ENCODE measurements at regions not wholly inside any gene's neighbourhood (a gene's known extent, or its start where the extent isn't known, plus 50 kb on each side); places are given as distances from the start of the nearest gene placed in this dataset.

DNA sequence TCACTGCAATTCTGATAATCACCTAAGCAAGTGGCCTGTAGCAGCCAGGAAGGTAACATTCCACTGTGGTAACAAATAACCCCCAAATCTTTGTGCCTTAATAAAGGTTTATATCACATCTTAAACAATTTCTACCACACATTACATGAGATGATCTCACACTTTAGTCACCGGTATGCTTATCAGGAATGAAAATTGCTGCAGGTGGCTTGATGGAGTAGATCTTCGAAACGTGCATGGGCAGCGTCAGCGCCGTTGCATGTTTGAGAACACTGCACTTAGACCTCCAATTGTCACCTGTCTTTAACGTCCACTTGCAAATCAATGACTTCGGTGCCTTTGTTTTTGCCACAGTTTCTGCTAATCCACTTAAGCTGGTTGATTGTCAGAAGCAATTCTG lies 477.4 kb downstream of the VRK1 start:
- DNase-seq, result no peak

DNA sequence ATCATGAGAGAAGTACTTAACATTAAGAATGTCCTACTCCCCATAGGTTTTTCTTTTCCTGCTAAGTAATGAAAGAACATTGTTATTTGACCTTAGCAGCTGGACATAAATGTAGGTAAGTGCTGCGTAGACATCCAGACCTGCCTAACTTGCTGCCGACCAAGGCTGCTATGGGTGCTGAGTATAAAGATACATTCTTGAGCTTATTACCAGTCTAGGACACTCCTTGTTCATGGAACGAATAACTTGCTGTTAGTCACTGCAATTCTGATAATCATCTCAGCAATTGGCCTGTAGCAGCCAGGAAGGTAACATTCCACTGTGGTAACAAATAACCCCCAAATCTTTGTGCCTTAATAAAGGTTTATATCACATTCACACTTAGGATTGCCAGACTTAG lies 478.1 kb downstream of the VRK1 start:
- no peak for DNase-seq

DNA sequence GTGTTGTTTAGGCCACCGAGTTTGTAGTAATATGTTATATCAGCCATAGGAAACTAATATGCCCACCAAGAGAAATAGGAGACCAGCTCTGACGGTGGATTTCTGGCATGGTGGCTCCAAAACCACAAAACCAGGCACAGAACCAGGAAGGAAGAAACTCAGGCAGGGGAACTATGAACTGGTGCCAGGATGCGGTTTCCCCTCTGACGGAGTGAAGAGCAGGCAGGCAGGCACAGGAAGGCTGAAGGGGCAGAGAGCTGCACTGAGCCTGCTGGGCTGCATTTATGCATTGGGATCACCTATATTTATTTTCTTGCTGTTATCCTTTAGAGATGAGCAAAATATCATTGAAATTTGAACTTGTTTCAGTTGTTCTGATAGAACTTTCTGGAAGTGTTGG lies 479.4 kb downstream of the VRK1 start:
- no peak for DNase-seq

DNA sequence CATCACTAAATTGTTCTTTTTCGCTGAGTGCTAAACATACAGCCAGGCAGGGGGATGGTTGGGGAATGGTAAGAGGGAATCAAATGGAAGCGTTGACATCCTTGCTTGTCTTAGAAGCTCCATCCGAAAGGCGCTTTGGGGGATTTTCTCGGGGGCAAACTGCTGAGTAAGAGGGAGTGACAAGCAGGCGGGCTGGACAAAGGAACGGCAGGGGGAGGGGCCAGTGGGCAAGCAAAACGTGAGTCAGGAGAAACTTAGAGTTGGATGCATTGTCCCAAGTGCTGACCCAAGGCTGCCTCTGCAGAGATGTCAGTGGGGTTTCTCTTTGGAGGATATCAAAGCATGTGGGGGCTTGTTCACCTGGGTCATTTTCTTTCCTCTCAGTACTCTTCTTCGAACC lies 480.5 kb downstream of the VRK1 start:
- DNase-seq, result no peak

DNA sequence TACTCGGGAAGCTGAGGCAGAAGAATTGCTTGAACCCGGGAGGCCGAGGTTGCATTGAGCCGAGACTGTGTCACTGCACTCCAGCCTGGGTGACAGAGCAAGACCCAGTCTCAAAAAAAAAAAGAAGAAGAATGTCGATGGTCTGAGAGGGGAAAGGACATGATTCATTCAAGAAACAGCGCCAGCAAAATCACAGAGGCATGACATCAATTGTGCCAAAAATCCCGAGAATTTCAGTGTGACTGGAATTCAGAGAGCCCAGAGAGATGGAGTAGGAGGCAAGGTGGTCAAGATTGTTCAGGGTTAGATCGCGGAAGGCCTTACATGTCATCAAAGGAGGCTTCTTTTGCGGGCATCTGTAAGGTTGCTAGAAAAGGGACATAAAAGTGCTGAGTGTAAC lies 483.3 kb downstream of the VRK1 start:
- no peak for DNase-seq

DNA sequence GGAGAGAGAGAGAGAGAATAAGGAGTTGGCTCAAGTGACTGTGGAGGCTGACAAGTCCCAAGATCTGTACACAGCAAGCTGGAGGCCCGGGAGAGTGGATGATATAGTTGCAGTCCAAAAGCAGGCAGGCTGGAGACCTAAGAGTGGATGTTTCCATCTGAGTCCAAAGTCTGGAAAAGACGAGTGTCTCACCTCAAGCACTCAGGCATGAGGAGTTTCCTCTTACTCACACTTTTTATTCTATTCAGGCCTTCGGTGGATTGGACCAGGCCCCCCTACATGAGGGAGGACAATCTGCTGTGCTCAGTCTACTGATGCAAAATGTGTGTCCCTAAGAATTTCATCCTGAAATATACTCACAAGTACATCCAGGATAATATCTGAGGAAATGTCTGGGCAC lies 484.6 kb downstream of the VRK1 start:
- DNase-seq, result no peak

DNA sequence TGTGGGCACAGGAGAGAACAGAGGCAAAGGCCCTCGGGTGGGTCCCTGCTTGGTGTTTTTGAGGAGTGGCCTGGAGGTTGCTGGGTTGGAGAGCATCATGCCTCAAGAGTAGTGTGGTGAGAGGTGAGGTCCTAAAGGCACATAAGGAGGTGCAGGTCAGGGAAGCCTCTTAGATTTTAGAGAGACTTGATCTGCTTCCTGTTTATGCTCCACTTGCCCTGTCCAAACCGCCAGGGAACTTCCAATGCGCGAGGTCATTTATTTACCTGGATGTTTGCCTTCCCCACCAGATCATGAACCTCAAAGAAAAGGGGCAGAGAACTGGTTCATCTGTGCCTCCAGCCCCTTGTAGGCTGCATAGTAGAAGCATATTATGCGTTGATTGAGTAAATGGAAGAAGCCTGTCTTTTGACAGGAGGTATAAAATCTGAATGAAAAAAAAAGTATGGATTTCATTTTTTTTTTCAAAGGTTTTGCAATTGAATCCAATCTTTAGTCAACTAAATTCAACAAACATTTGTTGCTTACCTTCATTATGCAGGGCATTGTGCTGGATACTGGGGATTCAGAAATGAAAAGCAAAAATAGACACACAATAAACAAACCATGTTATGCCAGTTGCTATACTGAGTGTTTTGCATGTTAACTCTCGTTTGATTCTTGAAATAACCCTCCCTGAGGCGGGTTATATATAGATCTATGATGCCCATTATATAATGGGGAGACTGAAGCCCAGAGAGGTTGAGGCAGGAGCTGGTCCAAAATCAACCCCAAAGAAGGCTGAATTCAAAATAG lies 485.2 kb downstream of the VRK1 start:
- no peak for DNase-seq

DNA sequence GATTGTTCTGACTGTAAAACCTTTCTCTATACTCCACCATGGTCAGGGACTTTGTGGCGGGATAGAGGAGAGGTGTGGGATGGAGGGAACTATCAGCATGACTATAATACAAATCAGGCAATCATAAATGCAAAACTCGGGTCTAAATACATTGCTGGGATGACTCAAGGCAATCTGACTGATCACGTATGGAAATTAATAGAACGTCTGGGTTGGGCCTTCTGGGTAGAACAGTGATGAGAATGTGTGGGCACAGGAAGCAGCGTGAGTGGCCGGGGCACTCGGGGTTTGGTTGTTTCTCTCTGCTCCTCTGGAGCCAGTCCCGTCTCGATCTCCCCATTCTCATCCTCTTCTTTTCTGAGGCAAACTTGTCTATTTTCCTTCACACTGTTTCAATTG lies 485.8 kb downstream of the VRK1 start:
- no peak for DNase-seq

DNA sequence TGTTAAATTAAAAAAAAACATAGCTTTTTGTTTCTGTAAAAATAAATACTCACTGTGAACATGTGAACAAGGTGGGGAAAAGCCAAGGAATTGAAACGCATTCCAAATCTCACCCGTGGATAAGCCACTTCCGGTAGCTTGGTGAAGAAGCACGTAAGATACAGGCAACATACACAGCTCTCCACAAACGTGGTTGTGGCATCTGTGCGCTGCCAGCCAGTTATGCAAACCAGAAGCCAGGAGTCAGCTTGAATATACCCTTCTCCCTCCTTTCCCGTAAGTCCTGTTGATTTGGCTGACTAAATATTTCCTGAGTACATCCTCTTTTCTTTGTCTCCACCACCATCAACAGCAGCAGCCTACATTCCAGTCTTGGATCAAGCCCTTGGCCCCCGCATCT lies 486.2 kb downstream of the VRK1 start:
- no peak for DNase-seq

DNA sequence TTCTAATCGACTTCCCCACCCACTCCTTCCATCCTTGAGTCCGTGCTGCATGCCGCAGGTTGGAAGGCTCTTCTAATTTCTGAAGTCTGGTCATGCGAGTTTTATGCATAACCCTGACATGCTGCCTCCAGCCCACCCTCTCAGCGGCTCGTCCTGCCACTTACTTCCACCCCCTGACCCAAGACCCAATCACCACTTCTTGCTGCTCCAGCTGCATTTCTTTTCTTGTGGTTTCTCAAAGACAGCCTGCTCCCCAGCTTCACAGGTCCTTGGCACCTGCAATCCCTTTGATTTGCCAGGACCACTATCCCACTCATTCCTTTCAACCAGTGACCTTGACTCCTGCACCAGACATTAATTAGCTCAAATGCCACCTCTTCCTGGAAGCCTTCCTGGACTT lies 486.7 kb downstream of the VRK1 start:
- DNase-seq, result no peak

DNA sequence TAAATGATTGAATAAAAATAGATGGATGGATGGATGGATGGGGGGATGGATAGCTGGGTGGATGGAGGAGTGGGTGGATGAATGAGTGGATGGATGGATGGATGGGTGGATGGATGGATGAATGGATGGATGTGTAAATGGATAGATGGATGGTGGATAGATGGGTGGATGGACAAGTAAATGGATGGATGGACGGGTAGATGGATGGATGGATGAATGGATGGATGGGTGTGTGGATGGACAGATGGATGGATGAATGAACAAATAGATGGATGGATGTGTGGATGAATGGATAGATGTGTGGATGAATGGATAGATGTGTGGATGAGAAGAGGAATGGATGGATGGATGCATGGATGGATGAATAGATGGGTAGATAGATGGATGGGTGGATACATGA lies 490.8 kb downstream of the VRK1 start:
- no peak for DNase-seq

DNA sequence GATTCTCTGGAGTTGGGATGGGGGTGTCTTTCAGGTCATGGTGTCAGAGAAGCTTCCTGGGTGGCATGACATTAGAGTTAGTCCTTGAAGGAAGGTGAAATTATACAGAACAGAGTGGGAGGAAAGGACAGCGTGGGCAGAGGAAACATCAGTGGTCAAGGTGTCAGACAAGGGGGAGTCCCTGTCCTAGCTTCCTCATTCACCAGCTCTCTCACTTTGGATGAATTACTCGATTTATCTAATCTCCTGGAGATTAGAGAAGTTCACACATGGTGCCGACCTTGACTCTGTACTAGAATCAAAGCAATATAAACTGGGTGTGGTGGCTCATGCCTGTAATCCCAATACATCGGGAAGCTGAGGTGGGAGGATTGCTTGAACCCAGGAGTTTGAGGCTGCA lies 492.9 kb downstream of the VRK1 start:
- no peak for DNase-seq

DNA sequence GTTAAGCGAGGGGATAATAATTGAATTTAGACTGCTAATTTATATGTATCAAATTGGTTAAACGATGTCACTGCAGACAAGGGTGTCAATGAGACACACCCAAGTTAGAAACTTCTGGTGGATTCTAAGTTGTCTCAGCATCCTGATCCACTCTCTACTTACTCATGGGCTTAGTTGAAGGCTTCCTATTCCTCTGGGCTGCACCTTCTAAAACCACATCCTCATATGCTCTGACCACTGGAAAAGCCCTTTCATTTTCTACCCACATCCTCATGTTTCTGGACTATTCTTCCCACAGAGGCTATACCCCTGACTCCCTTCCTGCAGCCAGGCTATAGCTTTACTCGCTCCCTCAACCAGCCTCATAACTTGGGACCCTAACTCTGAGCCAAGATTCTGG lies 493.8 kb downstream of the VRK1 start:
- DNase-seq, result no peak

DNA sequence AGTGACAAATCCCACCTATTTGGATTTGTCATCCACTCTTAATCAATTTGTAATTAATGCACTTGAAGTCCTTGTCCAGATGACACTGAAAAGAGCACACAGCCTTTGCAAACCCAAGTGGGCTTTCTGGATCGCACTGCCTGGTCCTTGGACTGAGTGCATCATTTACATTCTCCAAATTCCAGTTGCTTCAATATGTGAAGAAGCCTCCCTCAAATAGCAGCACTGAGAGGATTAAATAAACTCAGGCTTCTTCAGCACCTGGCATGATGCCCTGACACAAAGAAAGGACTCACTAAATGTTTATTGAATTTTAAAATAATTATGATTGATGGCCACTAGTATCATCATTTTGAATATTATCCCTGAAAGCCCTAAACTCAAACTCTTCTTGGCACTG lies 496.5 kb downstream of the VRK1 start:
- DNase-seq, result no peak

DNA sequence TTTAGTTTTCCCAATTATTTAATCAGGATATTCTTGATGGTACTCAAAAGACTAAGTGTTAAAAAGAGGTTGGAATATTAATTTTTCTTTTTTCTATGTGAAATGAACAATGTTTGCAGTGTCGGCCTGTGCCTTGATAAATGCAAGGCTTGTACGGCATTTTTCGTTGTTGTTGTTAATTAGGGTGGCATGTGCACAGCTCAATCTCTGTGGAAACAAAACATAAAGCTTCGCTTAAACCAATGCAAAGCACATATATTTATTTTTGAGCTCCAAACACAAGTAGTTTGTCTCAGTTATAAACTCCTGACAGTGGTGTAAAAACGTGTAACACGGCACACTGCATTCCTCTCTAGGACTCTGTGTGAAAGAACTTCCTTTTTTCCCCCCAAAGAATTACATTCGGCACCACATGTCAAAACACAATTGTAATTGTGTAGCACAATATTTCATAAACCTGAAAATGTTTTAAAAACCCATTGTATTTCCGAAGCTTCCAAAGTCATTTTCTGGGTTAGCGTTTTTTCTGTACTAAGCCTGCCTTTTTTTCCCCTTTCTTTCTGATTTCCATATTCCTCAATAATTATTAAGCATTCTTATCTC lies 498.0 kb downstream of the VRK1 start:
- no peak for DNase-seq

DNA sequence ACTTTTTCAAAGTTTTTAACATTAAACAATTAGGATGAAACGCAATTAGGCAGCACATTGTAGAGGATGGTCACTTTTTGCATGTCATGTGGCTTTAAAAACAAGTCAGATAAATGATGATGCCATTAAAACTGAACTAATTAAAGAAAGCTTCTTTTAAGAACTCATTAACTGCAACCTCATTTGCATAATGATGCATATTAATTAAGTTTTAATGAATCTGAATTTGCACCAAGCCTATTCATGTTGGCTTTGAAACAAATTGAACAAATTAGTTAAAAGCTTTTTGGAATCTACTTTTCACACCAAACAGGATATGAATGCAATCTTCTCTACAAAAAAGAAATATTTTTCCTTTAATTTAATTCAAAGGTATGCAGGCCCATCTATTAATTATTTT lies 499.0 kb downstream of the VRK1 start:
- no peak for DNase-seq

DNA sequence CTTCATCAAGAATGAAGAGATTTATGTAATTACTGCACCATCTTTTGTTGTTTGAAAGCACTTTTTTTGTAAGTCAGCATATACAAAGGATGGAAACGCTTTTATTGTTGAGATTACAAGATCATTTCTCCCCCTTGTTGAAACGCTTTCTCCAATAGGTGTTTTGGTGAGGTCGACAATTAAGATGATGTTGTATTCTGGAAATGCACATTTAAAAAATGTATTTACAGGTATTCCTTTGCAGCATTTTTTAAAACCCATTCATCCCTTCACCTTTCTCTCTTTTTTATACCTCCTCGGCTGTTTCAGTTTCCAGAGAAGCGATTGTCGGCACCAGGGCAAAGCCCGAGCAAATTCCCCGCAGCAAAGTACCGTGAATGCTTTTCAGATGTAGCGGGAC lies 499.9 kb downstream of the VRK1 start:
- DNase-seq, result no peak

DNA sequence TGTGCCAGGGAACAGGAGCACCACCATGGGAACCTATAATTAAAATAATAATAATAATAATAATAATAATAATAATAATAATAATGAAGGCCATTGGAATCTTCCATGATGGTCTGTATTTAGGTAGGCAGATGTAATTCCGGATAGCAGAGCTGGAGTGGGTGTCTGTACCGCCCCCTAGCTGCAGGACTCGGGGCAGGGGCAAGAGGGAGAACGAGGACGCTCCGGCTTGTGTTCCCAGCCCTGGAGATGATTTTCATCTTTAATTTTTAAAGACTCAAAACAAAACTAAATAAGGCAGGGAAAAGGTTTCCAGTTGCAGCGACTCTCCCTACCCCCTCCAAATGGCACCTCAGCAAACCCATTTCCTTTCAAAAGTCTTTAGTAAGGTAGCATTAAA lies 501.1 kb downstream of the VRK1 start:
- DNase-seq, result peak; percentile 81

DNA sequence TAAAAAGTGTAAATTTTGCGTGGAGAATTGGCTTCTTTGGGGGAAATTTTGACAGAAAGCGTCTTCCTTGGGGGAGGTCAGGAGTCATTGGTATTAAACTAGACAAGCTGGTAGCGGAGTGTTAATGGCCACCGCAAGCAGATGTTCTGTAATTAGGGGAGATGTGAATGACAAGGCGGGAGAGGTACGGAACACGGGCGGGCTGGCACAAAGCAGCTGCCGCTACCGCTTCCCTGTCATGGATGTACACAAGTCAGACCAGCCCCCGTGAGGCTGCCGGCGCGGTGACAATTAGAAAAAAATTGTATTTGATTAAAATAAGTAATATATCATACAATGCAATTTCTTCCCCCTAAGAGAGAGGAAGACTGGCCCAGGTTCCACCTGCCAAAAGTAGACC lies 501.6 kb downstream of the VRK1 start:
- DNase-seq, result peak; percentile 91

DNA sequence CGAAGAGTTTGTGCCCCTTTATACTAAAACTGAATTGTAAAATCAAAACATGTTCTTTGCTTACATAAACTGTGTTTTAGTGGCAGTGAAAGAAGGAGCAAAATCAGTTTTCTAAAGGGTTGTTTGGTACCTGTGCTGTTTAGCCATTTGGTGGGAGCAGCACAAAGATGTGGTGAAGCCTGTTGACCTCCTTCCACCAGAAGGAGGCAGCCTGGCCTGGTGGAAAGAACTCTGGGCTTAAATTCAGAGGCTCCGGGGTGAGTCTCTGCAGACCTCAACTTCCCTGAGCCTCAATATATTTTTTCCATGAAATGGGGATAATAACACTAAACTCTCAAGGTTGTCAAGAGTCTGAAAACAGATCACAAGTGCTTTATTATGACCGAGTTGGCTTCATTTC lies 502.5 kb downstream of the VRK1 start:
- DNase-seq, result no peak

DNA sequence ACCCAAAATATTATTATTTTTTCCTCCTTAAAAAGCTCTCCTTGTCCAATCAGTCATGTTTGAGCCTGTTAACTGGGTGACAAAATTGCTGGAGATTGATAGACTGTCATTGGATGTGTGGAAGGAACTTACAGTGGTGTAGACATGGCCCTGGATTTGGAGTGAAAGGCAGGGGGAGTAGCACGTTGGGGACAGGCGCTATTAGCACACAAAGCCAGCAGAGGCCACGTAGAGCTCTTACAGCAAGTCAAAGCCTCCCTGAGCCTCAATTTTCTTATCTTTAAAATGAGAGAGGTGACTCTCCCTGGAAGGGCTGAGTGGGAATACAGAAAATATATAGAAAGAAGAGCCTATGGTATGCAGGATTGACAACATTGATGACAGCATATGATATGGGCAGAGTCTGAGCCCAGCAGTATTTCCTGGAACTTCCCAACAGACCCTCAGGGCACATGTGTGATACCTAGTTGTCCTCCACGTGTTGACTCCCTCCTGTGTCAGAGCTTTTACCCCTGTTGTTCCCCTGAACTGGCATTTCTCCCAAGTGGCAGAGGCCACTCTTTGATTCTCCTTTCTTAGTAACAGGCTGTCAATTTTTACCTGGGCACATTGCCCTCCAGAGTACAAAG lies 504.9 kb downstream of the VRK1 start:
- DNase-seq, result no peak

DNA sequence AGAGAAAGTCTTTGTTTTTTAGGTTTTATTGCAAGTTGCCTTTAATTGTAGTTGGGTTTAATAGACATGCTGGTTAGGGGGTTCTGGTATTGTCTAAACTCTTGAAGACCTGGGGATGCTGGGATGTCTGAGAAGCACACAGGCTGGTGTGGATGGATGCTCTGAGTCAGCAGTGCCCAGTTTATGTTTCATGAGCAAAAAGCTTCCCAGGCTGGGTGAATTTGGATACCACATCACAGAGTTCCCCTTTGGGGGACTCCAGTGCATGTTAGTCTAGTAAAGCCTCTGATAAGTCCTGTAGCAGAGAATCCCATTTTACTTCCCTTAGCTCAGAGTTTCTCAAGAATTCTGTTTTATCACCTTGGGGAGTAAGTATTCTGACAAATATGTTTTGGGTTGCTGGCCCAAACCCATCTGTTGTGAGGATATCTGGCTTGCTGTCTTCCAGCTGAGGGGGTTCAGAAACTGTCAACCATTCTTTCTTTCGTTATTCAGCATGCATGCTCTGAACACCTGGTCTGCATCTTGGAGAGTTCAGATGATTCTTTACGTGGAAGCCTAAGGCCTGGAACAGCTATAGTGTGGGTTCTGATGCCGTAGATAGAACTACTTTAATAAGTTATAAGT lies 509.1 kb downstream of the VRK1 start:
- no peak for DNase-seq

DNA sequence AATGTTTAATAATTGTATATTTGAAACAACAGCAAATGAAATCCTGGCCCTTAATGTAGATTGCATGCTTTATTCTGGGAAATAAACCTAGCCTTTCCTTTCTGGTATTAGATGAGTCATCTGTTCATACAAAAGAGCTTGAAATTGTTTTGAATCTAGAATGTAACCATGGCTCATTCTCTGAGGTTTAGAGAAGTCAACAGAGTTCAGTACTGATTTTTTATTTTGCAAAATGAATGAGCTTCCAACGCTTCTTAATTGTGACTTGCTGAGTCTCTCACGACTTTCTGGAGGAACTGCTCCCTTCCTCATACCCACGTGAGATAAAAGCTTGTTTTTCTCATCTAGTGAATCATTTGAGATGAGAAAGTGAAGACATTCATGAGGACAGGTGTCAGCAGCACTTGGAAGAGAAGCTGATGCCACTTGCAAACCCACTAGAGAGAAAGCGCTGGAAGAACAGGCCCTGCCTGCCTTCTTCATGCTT lies 509.6 kb downstream of the VRK1 start:
- no peak for DNase-seq

DNA sequence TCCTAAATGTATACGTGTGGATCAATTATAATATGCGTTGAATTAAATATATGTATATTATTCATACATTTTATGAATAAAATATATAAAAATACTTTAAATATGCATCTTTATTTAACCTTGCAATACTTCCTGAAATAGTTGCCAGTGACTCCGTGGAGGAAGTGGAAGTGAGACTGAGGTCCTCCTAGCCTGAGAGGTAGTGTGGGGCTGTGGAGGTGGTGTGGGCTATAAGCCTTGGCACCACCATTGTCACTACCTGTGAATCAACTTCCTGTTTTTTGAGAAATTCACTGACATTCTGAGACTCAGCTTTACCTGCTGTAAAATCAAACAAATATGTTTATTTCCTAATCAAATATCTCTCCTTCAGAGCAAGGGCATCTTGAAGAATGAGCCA lies 514.2 kb downstream of the VRK1 start:
- no peak for DNase-seq
